ENCODE measurements at regions not wholly inside any gene's neighbourhood (a gene's known extent, or its start where the extent isn't known, plus 50 kb on each side); places are given as distances from the start of the nearest gene placed in this dataset.
"Not testable (repeated sequence)": the region's sequence is repeated elsewhere in the genome, so short reads cannot be mapped to it uniquely, and the experiment has no call there.

DNA sequence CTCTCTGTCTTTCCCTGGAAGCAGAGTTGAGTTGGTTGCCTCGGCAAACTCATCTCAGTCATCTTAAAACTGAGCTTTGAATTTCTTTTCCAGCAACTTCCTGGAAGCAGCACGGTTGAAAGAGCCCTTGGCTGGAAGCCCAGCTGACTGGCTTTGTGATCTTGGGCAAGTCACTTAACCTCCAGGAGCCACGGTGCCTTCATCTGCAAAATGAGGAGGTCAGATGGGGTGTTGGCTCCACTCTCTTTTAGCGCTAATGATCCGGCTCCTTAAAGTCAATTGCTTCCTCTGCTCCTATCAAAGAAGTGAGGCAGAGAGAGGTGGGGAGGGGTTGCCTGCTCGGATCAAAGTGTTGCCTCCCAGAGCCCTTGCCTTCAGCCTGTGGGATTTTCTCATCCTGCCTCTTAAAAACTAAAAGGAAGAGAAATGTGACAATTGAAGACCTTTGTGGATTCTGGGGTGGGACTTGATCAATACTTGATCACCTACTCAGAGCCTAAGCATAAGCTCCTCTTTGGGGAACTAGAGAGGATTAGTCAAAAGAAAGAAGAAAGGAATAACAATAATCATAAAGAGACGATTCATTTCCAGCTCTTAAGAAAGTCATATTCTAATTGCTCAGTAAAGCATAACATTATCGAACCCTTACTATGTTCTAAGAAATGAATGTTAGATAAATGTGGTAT, 86.6 kb downstream of the MYCN start:
- Mint-ChIP-seq H3K36me3 (no peaks in the 10 kb centered on the region), H3K9me3 (no peaks in the 10 kb centered on the region), H3K4me1 (ENCODE audit: unreplicated experiment) (peaks cover 26% of the 10 kb centered on the region), H3K27ac (no peak overlapping the region), H3K27me3 (no peaks in the 10 kb centered on the region), H3K4me3 (no peak overlapping the region)
- TF ChIP-seq, protein P1, sequence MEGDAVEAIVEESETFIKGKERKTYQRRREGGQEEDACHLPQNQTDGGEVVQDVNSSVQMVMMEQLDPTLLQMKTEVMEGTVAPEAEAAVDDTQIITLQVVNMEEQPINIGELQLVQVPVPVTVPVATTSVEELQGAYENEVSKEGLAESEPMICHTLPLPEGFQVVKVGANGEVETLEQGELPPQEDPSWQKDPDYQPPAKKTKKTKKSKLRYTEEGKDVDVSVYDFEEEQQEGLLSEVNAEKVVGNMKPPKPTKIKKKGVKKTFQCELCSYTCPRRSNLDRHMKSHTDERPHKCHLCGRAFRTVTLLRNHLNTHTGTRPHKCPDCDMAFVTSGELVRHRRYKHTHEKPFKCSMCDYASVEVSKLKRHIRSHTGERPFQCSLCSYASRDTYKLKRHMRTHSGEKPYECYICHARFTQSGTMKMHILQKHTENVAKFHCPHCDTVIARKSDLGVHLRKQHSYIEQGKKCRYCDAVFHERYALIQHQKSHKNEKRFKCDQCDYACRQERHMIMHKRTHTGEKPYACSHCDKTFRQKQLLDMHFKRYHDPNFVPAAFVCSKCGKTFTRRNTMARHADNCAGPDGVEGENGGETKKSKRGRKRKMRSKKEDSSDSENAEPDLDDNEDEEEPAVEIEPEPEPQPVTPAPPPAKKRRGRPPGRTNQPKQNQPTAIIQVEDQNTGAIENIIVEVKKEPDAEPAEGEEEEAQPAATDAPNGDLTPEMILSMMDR (conservative IDR thresholded peaks at IDR 0.05) = no peak
- no peak for DNase-seq (ENCODE audit: extremely low spot score, unreplicated experiment)

DNA sequence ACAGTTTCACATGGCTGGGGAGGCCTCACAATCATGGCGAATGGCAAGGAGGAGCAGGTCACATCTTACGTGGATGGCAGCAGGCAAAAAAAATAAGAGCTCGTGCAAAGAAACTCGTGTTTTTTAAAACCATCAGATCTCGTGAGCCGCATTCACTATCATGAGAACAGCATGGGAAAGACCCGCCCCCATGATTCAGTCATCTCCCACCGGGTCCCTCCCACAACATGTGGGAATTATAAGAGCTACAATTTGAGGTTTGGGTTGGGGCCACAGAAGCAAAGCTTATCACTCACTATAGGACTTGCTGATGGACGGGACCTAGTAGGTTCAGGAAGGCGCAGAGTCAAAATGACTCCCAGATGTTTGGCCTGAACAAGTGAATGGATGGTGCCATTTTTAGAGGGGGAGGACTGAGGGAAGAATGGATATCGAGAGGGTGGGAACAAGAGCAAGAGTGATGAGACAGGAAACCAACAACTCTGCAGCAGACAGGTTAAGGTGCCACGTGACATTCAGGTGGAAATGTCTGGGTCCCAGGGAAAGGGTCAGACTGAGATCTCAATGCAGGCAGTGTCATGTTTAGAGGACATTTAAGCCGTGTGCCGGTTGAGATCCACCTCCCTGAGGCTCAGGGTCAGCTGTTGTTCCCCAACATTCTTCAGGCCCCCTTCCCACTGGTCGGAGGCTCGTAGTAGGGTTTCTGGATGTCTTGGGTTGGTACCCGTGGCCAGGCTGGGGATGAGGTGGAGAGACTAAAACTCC, 85.7 kb downstream of the MYCN start:
- no peak for DNase-seq (ENCODE audit: extremely low spot score, unreplicated experiment)
- no peak overlapping the region for H3K4me3 Mint-ChIP-seq
- H3K9me3 Mint-ChIP-seq = no peaks in the 10 kb centered on the region
- H3K4me1 Mint-ChIP-seq (ENCODE audit: unreplicated experiment) = peaks cover 22% of the 10 kb centered on the region
- no peaks in the 10 kb centered on the region for H3K27me3 Mint-ChIP-seq
- no peak overlapping the region for H3K27ac Mint-ChIP-seq
- TF ChIP-seq, protein P1 (conservative IDR thresholded peaks at IDR 0.05) = no peak
- H3K36me3 Mint-ChIP-seq = no peaks in the 10 kb centered on the region

DNA sequence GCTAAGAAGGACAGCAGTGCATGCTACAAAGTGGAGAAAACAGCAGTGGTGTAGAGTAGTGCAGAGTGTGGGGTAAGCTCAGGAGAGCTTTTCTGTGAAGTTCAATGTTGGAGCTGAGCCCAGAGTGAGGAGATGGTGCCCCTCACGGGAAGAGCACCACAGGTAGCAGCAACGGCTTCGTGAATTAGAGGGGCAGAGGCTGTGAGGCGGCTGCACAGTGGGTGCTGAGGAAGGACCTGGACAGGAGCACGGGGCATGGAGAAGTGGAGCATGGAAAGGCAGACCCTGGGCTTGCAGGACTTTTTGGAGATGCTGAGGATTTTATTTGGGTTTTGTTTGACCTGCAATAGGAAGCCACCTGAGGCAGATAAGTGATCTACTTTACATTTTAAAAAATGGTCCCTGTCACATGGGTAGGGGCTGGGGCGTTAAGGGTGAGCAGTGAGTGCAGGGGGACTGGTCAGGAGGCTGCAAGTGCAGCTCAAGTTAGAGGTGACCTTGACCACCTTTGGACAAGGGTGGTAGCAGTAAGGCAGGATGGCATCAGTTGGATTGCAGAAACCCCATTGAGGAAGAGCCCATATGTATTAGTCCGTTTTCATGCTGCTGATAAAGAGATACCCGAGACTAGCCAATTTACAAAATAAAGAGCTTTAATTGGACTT, 85.0 kb downstream of the MYCN start:
- TF ChIP-seq, protein P1 (conservative IDR thresholded peaks at IDR 0.05) = no peak
- no peak for DNase-seq (ENCODE audit: extremely low spot score, unreplicated experiment)
- Mint-ChIP-seq H3K27me3 (no peaks in the 10 kb centered on the region), H3K4me1 (ENCODE audit: unreplicated experiment) (peaks cover 17% of the 10 kb centered on the region), H3K36me3 (no peaks in the 10 kb centered on the region), H3K4me3 (no peak overlapping the region), H3K9me3 (no peaks in the 10 kb centered on the region), H3K27ac (no peak overlapping the region)

DNA sequence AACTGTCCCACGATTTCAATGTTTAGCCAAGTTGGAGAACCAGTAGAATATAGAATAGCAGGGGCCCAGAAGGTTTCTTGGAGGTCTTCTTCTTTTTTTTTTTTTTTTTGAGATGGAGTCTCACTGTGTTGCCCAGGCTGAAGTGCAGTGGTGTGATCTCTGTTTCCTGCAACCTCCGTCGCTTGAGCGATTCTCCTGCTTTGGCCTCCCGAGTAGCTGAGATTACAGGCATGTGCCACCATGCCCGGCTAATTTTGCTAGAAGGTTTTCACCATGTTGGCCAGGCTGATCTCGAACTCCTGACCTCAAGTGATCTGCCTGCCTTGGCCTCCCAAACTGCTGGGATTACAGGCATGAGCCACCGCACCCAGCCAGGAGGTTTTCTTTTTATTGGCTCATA, 84.3 kb downstream of the MYCN start:
- not testable (repeated sequence) for H3K27ac Mint-ChIP-seq; DNase-seq (ENCODE audit: extremely low spot score, unreplicated experiment); H3K9me3 Mint-ChIP-seq; H3K36me3 Mint-ChIP-seq; H3K27me3 Mint-ChIP-seq; H3K4me3 Mint-ChIP-seq
- H3K4me1 Mint-ChIP-seq (ENCODE audit: unreplicated experiment) = peaks cover 18% of the 10 kb centered on the region

DNA sequence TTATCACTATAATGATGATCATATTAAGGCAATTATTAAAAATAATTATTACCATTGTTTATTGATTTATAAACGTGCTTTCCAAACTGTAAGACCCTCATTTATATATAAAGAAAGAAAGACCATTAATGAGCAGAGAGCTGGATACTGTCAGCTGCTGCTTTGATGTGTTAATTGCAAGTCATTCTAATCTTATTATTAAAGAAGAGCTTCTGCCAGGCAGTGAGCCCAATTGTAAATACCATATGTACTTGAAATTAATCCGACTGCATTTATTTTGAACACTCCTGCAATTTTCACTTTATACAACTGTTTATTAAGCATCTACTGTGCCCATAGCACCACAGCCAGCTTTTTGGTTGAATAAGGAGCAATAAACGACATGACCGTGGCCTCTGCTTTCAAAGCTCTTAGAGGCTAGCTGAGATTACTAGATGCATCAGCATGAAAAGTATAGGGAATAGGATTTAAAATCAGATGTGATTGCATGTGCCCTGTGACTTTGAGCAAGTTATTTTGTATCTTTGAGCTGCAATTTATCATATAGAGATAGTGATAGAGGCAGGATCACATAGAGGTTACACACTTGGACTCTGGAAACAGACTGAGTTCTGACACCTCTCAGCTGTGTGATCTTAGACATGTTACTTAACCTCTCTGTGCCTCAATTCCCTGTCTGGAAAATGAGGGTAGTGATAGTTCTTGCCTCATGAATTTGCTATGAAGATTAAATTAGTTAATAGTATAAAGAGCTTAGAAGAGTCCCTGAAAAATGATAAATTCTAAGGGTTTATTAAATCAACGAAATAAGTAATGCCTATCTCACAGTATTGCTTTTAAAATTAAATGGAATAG, 83.4 kb downstream of the MYCN start:
- H3K36me3 Mint-ChIP-seq = no peaks in the 10 kb centered on the region
- DNase-seq (ENCODE audit: extremely low spot score, unreplicated experiment) = no peak
- TF ChIP-seq, protein P1 (conservative IDR thresholded peaks at IDR 0.05) = no peak
- H3K27ac Mint-ChIP-seq = no peak overlapping the region
- H3K9me3 Mint-ChIP-seq = no peaks in the 10 kb centered on the region
- H3K4me1 Mint-ChIP-seq (ENCODE audit: unreplicated experiment) = peaks cover 23% of the 10 kb centered on the region
- no peak overlapping the region for H3K4me3 Mint-ChIP-seq
- no peaks in the 10 kb centered on the region for H3K27me3 Mint-ChIP-seq

Measured in type B pancreatic cell (in vitro differentiated cells).